HepG2 (cell line): ENCODE measurements at regions not wholly inside any gene's neighbourhood (a gene's known extent, or its start where the extent isn't known, plus 50 kb on each side); places are given as distances from the start of the nearest gene placed in this dataset.

Source experiments
- ATAC-seq: fragments of 200-7000 bp; cut with Tn5 transposase; 3 replicates; pipeline ENCODE4 v1.9.1; 2020; ENCODE audit warnings: mild to moderate bottlenecking, moderate library complexity
- BruUV-seq: library from RNA; stranded (reverse); fragments of 400-500 nt; replicated peaks from 2 replicates; lab custom pipeline; 2021; lab: Mats Ljungman, UMichigan
- CTCF ChIA-PET: fragments of 300-600 bp; formaldehyde crosslinking; extraction: SDS; loops from one replicate; lab custom pipeline; 2021; ENCODE audit warnings: low total read pairs, inconsistent platforms, low intra/inter-chr PET ratio; lab: Yijun Ruan, JAX
- POLR2A ChIA-PET: fragments of 350-600 bp; sonication (Branson Sonifier 250); formaldehyde crosslinking; loops from one replicate; lab custom pipeline; 2020; ENCODE audit warnings: antibody characterized with exemption, inconsistent platforms; lab: Yijun Ruan, JAX
- DNase-seq: peaks from one replicate; pipeline ENCODE4 v3.0.0-alpha.2; 2015; ENCODE audit warnings: low spot score
- FAIRE-seq: peaks from 3 replicates; lab custom pipeline; 2011; peaks lifted over from hg19 to GRCh38; lab: Jason Lieb, UNC
- H2AFZ ChIP-seq: one replicate; pipeline ENCODE4 v1.6.1; 2011; ENCODE audit warnings: low read length, inconsistent platforms
- H3K27ac ChIP-seq: fragments of 300-600 bp; 3 replicates; pipeline ENCODE4 v1.8.0; 2011; ENCODE audit warnings: mixed run types, mild to moderate bottlenecking, mixed read lengths, low read length, inconsistent platforms; ENCODE audit not compliant: insufficient read depth; ENCODE audit errors: extremely low read length
- H3K27me3 ChIP-seq, 2 experiments: fragments of 200-600 bp in 1 of 2; 2 replicates in 1 of 2; 3 replicates in 1 of 2; pipeline versions ENCODE4 v1.6.0 to v1.8.0; 2011; ENCODE audit warnings: low read length in 2 of 2, mild to moderate bottlenecking in 2 of 2, moderate library complexity in 2 of 2, inconsistent platforms in 1 of 2; ENCODE audit not compliant: insufficient read depth in 2 of 2, control insufficient read depth in 1 of 2
- H3K36me3 ChIP-seq, 2 experiments: fragments of 200-600 bp in 1 of 2; replicated peaks in 1 of 2; 2 replicates in 1 of 2; 3 replicates in 1 of 2; pipeline versions ENCODE4 v1.5.1 to v1.8.0; 2011; ENCODE audit warnings: low read length in 2 of 2, inconsistent platforms in 1 of 2; ENCODE audit not compliant: insufficient read depth in 2 of 2, control insufficient read depth in 1 of 2
- H3K4me1 ChIP-seq: 2 replicates; pipeline ENCODE4 v1.5.1; 2012; ENCODE audit warnings: low read length, inconsistent platforms; ENCODE audit not compliant: insufficient read depth
- H3K4me2 ChIP-seq: 2 replicates; pipeline ENCODE4 v1.6.0; 2011; ENCODE audit warnings: low read depth, low read length, inconsistent platforms
- H3K4me3 ChIP-seq, 3 experiments: fragments of 200-600 bp in 1 of 3; sonication (generic), shearing (Covaris generic) in 1 of 3; replicated peaks in 1 of 3; 2 replicates each; pipeline ENCODE4 v1.5.1; 2011 to 2016; ENCODE audit warnings: low read length in 3 of 3, inconsistent platforms in 2 of 3, low read depth in 2 of 3, mild to moderate bottlenecking in 2 of 3, control low read depth in 1 of 3, mixed read lengths in 1 of 3; ENCODE audit not compliant: insufficient read depth in 1 of 3
- H3K79me2 ChIP-seq: one replicate; pipeline ENCODE4 v1.6.1; 2011; ENCODE audit warnings: low read length, inconsistent platforms; ENCODE audit not compliant: insufficient read depth
- H3K9ac ChIP-seq: 2 replicates; pipeline ENCODE4 v1.6.0; 2011; ENCODE audit warnings: mild to moderate bottlenecking, low read depth, low read length, inconsistent platforms; ENCODE audit not compliant: insufficient read depth
- H3K9me3 ChIP-seq: 2 replicates; pipeline ENCODE4 v1.5.1; 2012; ENCODE audit warnings: mild to moderate bottlenecking, low read length
- H4K20me1 ChIP-seq: 2 replicates; pipeline ENCODE4 v1.6.0; 2011; ENCODE audit warnings: inconsistent platforms, mild to moderate bottlenecking, low read length, moderate library complexity; ENCODE audit not compliant: insufficient read depth
- WGBS: methylation state at CpG from one replicate; pipeline ENCODE4 v1.1.6; 2017; ENCODE audit warnings: low lambda C conversion rate; 5-methylcytosine and 5-hydroxymethylcytosine counted together
- in situ Hi-C: cut with HindIII; loops from 2 replicates; pipeline ENCODE4 v1.10.0; 2017; ENCODE audit warnings: low pct_unique_long_range_greater_than_20kb; ENCODE audit not compliant: extremely low pct_ligation_motif_present
- intact Hi-C: fragments of 100-400 bp; cut with micrococcal nuclease; formaldehyde crosslinking; loops from one replicate; pipeline ENCODE4 v1.10.0; 2022; ENCODE audit not compliant: unreplicated experiment
- TF ChIP-seq, protein P1 (sequence below): sonication (generic); formaldehyde crosslinking; IDR thresholded peaks from 2 replicates; pipeline ENCODE4 v1.9.0; 2021; ENCODE audit warnings: mild to moderate bottlenecking, missing genetic modification reagents

DNA sequence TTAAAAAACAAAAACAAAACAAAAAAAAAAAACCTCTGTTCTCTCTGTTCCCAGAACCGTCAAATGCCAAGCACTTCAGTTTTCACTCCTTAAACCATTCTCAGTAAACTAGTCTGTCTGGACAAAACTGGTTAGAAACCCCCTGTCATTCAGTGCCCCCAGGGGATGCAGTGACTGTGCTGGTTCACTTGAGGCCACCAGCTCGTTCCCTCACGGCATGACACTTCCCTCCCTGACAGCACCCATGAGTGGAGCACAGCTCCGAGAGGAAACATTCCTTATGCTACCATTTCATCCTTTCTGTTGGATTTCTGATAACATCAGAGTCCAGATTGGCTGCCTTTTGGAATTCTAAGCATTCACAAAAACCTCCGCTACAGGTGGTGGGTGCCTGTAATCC lies 244.0 kb upstream of the TPM1 start:
- H3K9me3 ChIP-seq = no peaks in the 10 kb centered on the region
- H3K4me2 ChIP-seq = no peak overlapping the region
- DNase-seq (no peak), FAIRE-seq (no peak), ATAC-seq (no peak)
- no peak overlapping the region for H3K9ac ChIP-seq
- H4K20me1 ChIP-seq = no peaks in the 10 kb centered on the region
- H3K79me2 ChIP-seq = no peaks in the 10 kb centered on the region
- peaks cover 19% of the 10 kb centered on the region for H3K4me1 ChIP-seq
- no peak overlapping the region for H3K4me3 ChIP-seq
- POLR2A ChIA-PET = no interaction called here
- in situ Hi-C loops (loop anchor here (25.0 kb wide), 1 partner anchor 614 kb away; no protein-coding TSS in a partner anchor), intact Hi-C loops (no loop called here)
- no peak overlapping the region for H3K27ac ChIP-seq
- no TSS peak for BruUV-seq
- no peak overlapping the region for H2AFZ ChIP-seq
- TF ChIP-seq, protein P1, sequence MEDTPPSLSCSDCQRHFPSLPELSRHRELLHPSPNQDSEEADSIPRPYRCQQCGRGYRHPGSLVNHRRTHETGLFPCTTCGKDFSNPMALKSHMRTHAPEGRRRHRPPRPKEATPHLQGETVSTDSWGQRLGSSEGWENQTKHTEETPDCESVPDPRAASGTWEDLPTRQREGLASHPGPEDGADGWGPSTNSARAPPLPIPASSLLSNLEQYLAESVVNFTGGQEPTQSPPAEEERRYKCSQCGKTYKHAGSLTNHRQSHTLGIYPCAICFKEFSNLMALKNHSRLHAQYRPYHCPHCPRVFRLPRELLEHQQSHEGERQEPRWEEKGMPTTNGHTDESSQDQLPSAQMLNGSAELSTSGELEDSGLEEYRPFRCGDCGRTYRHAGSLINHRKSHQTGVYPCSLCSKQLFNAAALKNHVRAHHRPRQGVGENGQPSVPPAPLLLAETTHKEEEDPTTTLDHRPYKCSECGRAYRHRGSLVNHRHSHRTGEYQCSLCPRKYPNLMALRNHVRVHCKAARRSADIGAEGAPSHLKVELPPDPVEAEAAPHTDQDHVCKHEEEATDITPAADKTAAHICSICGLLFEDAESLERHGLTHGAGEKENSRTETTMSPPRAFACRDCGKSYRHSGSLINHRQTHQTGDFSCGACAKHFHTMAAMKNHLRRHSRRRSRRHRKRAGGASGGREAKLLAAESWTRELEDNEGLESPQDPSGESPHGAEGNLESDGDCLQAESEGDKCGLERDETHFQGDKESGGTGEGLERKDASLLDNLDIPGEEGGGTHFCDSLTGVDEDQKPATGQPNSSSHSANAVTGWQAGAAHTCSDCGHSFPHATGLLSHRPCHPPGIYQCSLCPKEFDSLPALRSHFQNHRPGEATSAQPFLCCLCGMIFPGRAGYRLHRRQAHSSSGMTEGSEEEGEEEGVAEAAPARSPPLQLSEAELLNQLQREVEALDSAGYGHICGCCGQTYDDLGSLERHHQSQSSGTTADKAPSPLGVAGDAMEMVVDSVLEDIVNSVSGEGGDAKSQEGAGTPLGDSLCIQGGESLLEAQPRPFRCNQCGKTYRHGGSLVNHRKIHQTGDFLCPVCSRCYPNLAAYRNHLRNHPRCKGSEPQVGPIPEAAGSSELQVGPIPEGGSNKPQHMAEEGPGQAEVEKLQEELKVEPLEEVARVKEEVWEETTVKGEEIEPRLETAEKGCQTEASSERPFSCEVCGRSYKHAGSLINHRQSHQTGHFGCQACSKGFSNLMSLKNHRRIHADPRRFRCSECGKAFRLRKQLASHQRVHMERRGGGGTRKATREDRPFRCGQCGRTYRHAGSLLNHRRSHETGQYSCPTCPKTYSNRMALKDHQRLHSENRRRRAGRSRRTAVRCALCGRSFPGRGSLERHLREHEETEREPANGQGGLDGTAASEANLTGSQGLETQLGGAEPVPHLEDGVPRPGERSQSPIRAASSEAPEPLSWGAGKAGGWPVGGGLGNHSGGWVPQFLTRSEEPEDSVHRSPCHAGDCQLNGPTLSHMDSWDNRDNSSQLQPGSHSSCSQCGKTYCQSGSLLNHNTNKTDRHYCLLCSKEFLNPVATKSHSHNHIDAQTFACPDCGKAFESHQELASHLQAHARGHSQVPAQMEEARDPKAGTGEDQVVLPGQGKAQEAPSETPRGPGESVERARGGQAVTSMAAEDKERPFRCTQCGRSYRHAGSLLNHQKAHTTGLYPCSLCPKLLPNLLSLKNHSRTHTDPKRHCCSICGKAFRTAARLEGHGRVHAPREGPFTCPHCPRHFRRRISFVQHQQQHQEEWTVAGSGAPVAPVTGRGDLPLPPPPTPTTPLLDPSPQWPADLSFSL (CRISPR knock-in tag) = no peak
- no peaks in the 10 kb centered on the region; a peak in 1 of 5 replicates for H3K36me3 ChIP-seq
- H3K27me3 ChIP-seq = no peaks in the 10 kb centered on the region
- WGBS = 98% methylated on average over 5 of the region's 5 CpGs
- CTCF ChIA-PET = no interaction called here
